Osteocyte (in vitro differentiated cells): ENCODE measurements at regions not wholly inside any gene's neighbourhood (a gene's known extent, or its start where the extent isn't known, plus 50 kb on each side); places are given as distances from the start of the nearest gene placed in this dataset.

Experiments used
- DNase-seq: peaks from one replicate; pipeline ENCODE4 v3.0.0; 2021; ENCODE audit warnings: mixed read lengths; ENCODE audit not compliant: unreplicated experiment; ENCODE audit errors: extremely low spot score
- H3K27ac Mint-ChIP-seq: one replicate; pipeline ENCODE4 v1.8.0; 2021; ENCODE audit warnings: mild to moderate bottlenecking, mixed read lengths; ENCODE audit not compliant: unreplicated experiment
- H3K27me3 Mint-ChIP-seq: one replicate; pipeline ENCODE4 v1.8.0; 2021; ENCODE audit warnings: mixed read lengths; ENCODE audit not compliant: unreplicated experiment
- H3K36me3 Mint-ChIP-seq: one replicate; pipeline ENCODE4 v1.8.0; 2021; ENCODE audit warnings: mixed read lengths; ENCODE audit not compliant: unreplicated experiment
- H3K4me1 Mint-ChIP-seq: one replicate; pipeline ENCODE4 v1.8.0; 2021; ENCODE audit warnings: mixed read lengths; ENCODE audit not compliant: unreplicated experiment
- H3K4me3 Mint-ChIP-seq: one replicate; pipeline ENCODE4 v1.8.0; 2021; ENCODE audit warnings: mild to moderate bottlenecking, moderate library complexity, mixed read lengths; ENCODE audit not compliant: unreplicated experiment
- H3K9me3 Mint-ChIP-seq: one replicate; pipeline ENCODE4 v1.8.0; 2021; ENCODE audit warnings: mixed read lengths; ENCODE audit not compliant: unreplicated experiment
- CTCF ChIP-seq: fragments of 200-600 bp; sonication (generic); IDR thresholded peaks from 2 replicates; pipeline ENCODE4 v1.5.0; 2021; ENCODE audit warnings: antibody characterized with exemption, mild to moderate bottlenecking, moderate library complexity

DNA sequence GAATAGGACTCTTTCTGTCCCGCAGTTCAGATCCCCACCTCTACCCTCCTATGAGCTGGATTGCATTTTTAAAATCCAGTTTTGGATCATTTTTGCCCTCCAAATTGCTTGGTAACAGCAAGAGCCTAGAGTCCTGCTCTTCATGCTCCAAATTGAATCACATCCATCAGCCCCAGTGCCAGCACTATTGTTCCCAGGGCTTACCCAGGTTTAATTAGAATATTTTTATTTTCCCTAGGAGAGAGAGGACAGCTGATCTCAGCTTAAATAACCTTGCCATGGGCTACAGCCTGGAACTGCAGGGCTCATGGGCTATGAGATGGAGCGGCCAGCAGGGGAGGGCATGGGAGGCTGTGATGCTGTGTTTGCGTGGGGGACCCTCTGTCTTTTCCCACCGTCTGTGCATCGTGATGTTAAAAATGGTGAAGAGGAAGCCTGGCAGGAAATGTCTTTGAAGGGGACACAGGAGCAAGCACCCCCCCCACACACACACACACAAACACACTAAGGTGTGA lies 59.4 kb upstream of the WSCD2 start:
- Mint-ChIP-seq H3K4me1 (no peaks in the 10 kb centered on the region), H3K9me3 (no peaks in the 10 kb centered on the region), H3K27ac (no peak overlapping the region), H3K36me3 (no peaks in the 10 kb centered on the region), H3K4me3 (no peak overlapping the region), H3K27me3 (no peaks in the 10 kb centered on the region)
- DNase-seq: no peak
- no peak for TF ChIP-seq CTCF

GRCh38 chr12:108075561-108075960 lies 53.5 kb upstream of the WSCD2 start:
- no peaks in the 10 kb centered on the region for H3K4me1 Mint-ChIP-seq
- H3K9me3 Mint-ChIP-seq: no peaks in the 10 kb centered on the region
- no peaks in the 10 kb centered on the region for H3K36me3 Mint-ChIP-seq
- H3K4me3 Mint-ChIP-seq: no peak overlapping the region
- no peaks in the 10 kb centered on the region for H3K27me3 Mint-ChIP-seq
- DNase-seq: no peak
- no peak overlapping the region for H3K27ac Mint-ChIP-seq
- TF ChIP-seq CTCF: no peak

- H3K4me3 Mint-ChIP-seq: no peak overlapping the region
Measured at GRCh38 chr12:108076556-108076955, 52.5 kb upstream of the WSCD2 start.

DNA sequence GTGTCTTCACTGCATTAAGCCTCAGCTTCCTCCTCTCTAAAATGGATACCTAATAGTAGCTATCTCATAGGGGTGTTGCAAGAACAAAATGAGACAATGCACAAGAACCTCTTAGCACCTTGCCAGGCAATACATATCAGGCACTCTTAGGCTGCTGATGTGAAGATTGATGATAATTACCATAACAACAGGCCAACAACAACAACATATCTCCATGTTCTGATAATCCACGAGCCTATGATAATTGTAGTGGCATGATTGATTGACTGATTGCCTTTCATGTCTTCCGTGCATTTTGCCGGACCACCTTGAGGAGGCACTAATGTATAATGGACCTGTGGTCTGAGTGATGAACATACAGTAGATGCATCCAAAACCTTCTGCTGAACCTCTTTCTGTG lies 50.7 kb upstream of the WSCD2 start:
- Mint-ChIP-seq H3K4me1 (no peaks in the 10 kb centered on the region), H3K36me3 (no peaks in the 10 kb centered on the region), H3K27ac (no peak overlapping the region), H3K9me3 (no peaks in the 10 kb centered on the region), H3K4me3 (no peak overlapping the region), H3K27me3 (no peaks in the 10 kb centered on the region)
- no peak for DNase-seq
- TF ChIP-seq CTCF: no peak

More at GRCh38 chr12:108076556-108076955, 52.5 kb upstream of the WSCD2 start:
- H3K27ac Mint-ChIP-seq: no peak overlapping the region
- H3K4me1 Mint-ChIP-seq: no peaks in the 10 kb centered on the region
- H3K36me3 Mint-ChIP-seq: no peaks in the 10 kb centered on the region
- H3K9me3 Mint-ChIP-seq: no peaks in the 10 kb centered on the region
- DNase-seq: no peak
- no peak for TF ChIP-seq CTCF
- no peaks in the 10 kb centered on the region for H3K27me3 Mint-ChIP-seq
